ENCODE measurements at regions not wholly inside any gene's neighbourhood (a gene's known extent, or its start where the extent isn't known, plus 50 kb on each side); places are given as distances from the start of the nearest gene placed in this dataset.

DNA sequence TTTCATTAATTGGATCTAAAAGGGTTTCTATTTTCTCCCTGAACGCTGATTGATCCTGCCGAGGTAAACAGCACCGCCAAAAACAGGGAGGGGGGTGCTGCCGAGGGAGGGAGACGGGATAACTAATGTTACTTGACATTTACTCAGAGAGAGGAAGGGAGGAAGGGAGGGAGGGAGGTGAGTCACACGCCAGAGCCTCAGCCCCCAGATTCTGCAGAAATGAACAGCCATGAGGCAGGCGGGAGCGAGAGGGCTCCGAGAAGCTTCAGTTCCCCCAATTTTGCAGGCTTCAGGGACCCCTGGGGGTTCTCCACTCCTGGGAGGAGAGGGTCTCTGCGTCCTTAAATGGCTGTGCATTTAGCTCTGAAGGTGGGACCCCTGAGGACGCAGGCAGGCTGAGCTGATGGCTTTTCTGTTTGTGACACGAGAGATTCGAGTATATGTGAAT, 59.1 kb upstream of the IER5L start:
- Mint-ChIP-seq H3K27ac (ENCODE audit: unreplicated experiment) (peak overlapping the region; percentile 54), H3K4me1 (ENCODE audit: low read depth) (peaks cover 8% of the 10 kb centered on the region), H3K9me3 (ENCODE audit: low read depth) (peaks cover 11% of the 10 kb centered on the region), H3K36me3 (ENCODE audit: low read depth) (no peaks in the 10 kb centered on the region), H3K4me3 (ENCODE audit: unreplicated experiment) (no peak overlapping the region), H3K27me3 (ENCODE audit: low read depth) (no peaks in the 10 kb centered on the region)
- TF ChIP-seq, protein P1, sequence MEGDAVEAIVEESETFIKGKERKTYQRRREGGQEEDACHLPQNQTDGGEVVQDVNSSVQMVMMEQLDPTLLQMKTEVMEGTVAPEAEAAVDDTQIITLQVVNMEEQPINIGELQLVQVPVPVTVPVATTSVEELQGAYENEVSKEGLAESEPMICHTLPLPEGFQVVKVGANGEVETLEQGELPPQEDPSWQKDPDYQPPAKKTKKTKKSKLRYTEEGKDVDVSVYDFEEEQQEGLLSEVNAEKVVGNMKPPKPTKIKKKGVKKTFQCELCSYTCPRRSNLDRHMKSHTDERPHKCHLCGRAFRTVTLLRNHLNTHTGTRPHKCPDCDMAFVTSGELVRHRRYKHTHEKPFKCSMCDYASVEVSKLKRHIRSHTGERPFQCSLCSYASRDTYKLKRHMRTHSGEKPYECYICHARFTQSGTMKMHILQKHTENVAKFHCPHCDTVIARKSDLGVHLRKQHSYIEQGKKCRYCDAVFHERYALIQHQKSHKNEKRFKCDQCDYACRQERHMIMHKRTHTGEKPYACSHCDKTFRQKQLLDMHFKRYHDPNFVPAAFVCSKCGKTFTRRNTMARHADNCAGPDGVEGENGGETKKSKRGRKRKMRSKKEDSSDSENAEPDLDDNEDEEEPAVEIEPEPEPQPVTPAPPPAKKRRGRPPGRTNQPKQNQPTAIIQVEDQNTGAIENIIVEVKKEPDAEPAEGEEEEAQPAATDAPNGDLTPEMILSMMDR (IDR thresholded peaks at IDR 0.05): no peak
- peak; percentile 29 for DNase-seq (ENCODE audit: low spot score)

DNA sequence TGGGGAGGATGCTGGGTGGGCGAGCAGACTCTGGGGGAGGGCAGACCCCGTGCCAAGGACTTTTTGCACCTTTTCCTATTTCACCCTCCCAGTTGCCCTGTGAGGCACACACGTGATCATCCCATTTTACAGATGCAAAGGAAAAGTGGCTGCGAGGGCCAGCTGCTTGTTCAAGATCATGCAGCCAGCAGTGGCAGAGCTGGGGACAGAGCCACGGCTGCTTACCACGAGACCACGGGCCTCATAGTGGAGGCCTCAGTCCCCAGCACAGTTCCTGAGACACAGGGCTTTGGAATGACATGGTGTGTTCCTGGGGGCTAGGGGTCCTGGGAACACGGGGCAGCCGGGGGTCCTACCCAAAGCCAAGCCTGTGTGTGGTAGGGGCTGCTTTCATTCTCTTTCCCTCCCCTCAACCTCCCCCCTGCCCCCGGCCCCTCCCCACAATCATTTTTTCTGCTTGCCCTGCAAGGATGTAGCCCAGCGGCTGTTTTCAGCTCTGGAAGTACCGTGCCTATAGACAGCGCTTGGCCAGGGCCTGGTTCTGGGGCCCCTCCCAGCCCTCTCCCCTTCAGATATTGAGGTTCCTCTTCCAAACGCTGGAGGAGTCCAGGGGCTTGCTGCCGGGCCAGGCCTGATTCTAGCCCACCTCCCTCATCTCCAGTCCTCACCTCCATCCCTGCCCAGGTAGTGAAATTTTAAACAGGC, 58.5 kb upstream of the IER5L start:
- Mint-ChIP-seq H3K27me3 (ENCODE audit: low read depth) (no peaks in the 10 kb centered on the region), H3K36me3 (ENCODE audit: low read depth) (no peaks in the 10 kb centered on the region), H3K9me3 (ENCODE audit: low read depth) (peaks cover 11% of the 10 kb centered on the region), H3K4me1 (ENCODE audit: low read depth) (peaks cover 8% of the 10 kb centered on the region), H3K27ac (ENCODE audit: unreplicated experiment) (peak overlapping the region; percentile 54), H3K4me3 (ENCODE audit: unreplicated experiment) (no peak overlapping the region)
- DNase-seq (ENCODE audit: low spot score): peak; percentile 51
- TF ChIP-seq, protein P1 (IDR thresholded peaks at IDR 0.05): no peak

DNA sequence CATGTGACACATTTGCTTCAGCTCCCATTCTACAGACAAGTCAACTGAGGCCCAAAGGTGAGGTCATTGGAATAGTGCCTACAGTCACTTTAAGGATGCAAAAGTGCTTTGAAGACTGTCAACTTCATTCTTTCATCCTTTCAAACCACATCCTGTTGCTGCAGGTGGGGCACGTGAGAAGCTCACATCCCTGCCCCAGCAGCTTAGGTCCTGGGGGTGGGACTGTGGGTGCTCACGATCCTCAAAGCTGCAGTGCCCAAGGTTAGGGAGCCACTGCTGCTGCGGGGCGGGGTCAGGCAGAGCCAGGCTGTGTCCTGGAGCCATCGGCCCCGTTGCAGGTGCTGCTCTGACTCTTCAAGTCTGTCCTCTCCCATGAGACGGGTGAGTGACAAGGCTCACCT, 57.9 kb upstream of the IER5L start:
- no peak overlapping the region for H3K27ac Mint-ChIP-seq (ENCODE audit: unreplicated experiment)
- no peaks in the 10 kb centered on the region for H3K27me3 Mint-ChIP-seq (ENCODE audit: low read depth)
- DNase-seq (ENCODE audit: low spot score): peak; percentile 72
- no peak overlapping the region for H3K4me3 Mint-ChIP-seq (ENCODE audit: unreplicated experiment)
- H3K4me1 Mint-ChIP-seq (ENCODE audit: low read depth): peaks cover 8% of the 10 kb centered on the region
- no peaks in the 10 kb centered on the region for H3K36me3 Mint-ChIP-seq (ENCODE audit: low read depth)
- H3K9me3 Mint-ChIP-seq (ENCODE audit: low read depth): peaks cover 11% of the 10 kb centered on the region
- TF ChIP-seq, protein P1 (IDR thresholded peaks at IDR 0.05): no peak

DNA sequence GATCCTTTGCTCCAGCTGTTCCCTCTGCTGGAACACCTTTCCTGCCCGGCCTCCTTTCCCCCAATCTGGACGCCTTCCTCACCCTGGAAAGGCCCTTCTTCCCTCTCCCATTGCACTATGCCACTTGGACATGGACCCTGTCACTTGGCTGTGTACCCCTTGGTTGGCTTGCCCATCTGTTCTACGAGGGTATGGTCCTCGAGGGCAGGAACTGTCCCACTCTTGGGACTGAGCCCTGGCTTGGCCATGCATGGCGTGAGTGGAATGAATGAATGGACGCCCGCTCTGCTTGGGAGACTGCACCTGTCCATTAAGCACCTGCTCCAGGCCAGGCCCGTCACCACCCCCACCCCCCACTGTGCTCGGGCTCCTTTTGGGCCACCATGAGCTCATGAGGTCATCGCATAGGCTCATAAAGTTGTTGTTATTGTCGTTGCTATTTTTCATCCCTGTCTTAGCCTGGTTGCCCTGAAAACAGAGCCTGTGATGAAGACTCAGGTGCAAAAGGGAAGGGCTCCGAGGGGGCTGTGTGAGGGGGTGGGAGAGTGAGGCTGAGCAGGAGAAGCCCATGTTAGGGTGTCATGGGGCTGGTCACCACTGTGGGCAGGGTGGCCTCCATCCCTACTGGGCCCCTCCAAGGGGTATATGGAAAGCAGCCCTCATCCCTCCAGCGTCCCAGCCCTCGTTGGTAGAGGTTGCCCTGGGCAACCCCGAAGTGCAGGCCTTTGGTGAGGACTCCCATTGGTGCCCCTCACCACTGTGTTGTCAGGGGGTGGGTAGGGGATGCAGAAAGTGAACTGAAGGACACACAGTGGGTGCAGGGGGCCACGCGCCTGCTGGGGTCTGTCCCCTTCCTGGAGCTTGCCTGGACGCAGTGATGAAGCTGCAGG, 57.2 kb upstream of the IER5L start:
- H3K27me3 Mint-ChIP-seq (ENCODE audit: low read depth): no peaks in the 10 kb centered on the region
- peak; percentile 72 for DNase-seq (ENCODE audit: low spot score)
- H3K9me3 Mint-ChIP-seq (ENCODE audit: low read depth): peaks cover 11% of the 10 kb centered on the region
- H3K4me3 Mint-ChIP-seq (ENCODE audit: unreplicated experiment): no peak overlapping the region
- H3K36me3 Mint-ChIP-seq (ENCODE audit: low read depth): no peaks in the 10 kb centered on the region
- TF ChIP-seq, protein P1 (IDR thresholded peaks at IDR 0.05): no peak
- no peak overlapping the region for H3K27ac Mint-ChIP-seq (ENCODE audit: unreplicated experiment)
- peaks cover 8% of the 10 kb centered on the region for H3K4me1 Mint-ChIP-seq (ENCODE audit: low read depth)

DNA sequence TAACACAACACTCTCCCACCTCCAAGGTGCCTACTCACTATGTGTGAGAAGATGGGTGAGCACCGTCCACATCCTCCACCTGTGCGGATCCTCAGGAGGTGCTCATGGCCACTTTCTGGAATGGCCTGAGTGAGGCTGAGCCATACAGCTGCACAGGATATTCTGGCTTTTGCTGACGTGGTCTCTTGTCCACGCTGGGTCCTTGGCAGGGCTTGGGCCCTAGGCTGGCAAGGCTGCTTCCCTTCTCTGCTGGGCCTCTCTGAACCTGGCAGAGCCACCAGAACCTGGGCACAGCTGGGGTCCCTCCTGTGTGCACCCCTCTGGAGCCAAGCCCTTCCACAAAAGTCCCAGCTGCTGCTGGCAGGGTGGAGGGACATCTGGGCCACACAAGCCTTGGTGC, 56.4 kb upstream of the IER5L start:
- Mint-ChIP-seq H3K36me3 (ENCODE audit: low read depth) (no peaks in the 10 kb centered on the region), H3K27ac (ENCODE audit: unreplicated experiment) (no peak overlapping the region), H3K4me3 (ENCODE audit: unreplicated experiment) (no peak overlapping the region), H3K4me1 (ENCODE audit: low read depth) (peaks cover 8% of the 10 kb centered on the region), H3K27me3 (ENCODE audit: low read depth) (no peaks in the 10 kb centered on the region), H3K9me3 (ENCODE audit: low read depth) (peaks cover 11% of the 10 kb centered on the region)
- peak; percentile 46 for DNase-seq (ENCODE audit: low spot score)
- TF ChIP-seq, protein P1 (IDR thresholded peaks at IDR 0.05): no peak

All from chondrocyte (in vitro differentiated cells).